Smooth muscle cell of the brain vasculature (primary cell): ENCODE measurements at regions not wholly inside any gene's neighbourhood (a gene's known extent, or its start where the extent isn't known, plus 50 kb on each side); places are given as distances from the start of the nearest gene placed in this dataset.
"Not testable (repeated sequence)": the region's sequence is repeated elsewhere in the genome, so short reads cannot be mapped to it uniquely, and the experiment has no call there.

ENCODE experiments used
- DNase-seq: peaks from one replicate; pipeline ENCODE4 v3.0.0-alpha.2; 2012; ENCODE audit warnings: low read depth, low spot score

DNA sequence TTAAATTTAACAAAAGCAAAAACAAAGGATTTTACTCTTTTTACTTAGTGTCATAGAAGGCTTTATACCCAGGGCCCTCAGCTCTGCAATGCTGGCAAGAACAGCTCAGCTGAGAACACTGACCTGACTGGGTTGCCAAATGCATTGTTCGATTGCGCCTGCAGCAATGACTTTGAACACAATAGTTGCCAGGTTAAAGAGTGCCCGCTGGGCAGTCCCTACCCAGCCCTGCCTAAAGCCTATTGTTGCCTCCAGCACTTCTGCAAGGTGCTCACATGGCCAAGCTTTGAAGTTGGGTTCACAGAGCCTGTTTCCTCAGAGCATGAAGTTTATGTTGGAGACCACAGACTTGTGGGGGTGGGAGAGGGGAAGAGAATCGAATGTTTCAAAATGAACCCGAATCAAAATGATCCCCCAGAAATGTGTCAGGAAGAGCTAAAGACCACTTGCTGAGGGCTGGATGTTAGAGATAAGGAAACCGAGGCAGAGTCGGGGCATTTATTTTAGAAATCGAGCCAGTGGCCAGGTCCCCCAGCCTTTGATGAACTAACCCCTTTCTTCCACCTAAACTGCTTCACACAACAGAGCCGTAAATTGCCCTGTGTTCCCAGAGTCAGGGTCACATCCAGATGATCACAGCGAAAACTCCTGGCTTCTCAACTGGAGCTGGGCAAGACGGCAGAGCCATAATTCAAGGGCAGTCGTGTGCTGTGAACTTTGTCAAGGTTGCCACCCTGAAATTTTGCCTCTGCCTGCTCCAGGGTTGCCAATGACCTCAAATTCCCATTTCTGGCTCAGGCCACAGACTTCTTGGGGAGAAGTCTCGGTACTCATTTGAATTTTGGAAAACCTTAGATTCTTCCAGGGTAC lies 55.0 kb downstream of the FOXA2 start:
- no peak for DNase-seq

DNA sequence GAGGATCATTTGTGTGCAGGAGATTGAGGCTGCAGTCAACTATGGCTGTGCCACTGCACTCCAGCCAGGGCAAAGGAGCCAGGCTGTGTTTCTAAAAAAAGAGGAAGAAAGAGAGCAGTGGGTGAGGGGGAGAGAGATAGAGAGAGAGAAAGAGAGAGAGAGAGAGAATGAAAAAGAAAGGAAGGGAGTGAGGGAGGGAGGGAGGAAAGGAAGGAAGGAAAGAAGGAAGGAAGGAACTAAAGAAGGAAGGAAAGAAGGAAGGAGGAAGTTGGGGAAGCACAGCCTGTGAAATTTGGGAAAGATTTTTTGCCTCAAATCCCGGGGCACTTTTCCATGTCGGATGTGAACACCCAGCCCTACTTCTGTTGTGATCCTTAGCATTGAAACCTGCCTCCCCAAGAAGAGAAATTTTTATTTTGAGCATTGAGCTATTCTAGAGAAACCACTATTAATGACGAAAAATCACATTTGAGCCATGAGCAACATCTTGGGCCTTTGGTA lies 57.8 kb downstream of the FOXA2 start:
- DNase-seq: no peak

DNA sequence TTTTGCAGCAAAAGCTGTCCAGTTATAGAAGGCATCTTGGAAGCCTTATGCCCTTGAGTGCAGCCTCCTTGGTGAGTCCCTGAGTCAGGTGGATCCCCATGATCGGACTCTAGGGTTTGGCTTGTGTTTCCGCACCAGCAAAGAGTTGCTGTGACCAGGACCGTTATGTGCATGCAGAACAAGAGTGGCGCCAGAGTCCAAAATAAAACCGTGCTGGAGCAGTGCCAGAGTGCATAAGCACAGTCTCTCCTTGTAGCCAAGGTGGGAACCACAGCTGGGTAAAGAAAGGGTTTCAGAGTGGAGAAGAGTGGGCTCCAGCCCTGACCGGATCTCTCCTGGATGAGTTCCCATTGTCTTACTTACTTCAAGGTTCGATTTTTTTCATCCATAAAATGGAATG lies 58.6 kb downstream of the FOXA2 start:
- DNase-seq: no peak

DNA sequence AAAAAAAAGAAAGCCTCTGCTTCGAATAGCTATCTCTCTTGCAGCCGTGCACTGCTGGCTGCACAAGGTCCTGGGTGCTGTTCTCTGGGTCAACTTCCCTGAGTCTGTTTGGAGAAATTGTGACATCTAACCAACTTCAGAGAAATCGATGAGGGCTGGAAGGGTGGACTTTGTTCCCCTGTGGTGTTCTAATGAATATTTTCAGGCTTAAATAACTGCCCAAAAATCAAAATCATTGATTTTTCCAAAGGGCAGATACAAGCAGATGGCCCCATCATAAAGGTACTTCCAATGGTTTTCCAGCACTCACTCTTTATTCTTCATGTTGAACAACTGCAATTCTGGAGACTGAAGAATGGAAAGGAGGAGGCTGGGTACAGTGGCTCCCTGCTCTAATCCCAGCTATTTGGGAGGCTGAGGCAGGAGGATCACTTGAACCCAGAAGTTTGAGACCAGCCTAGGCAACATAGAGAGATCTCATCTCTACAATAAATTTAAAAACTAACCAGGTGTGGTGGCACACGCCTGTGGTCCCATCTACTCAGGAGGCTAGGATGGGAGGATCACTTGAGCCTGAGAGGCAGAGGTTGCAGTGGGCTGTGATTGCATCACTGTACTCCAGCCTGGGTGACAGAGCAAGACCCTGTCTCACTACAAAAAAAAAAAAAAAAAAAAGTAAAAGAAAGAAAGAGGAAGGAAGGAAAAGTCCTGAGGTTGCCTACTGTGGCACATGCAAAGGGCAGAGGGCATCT lies 59.1 kb downstream of the FOXA2 start:
- no peak for DNase-seq

DNA sequence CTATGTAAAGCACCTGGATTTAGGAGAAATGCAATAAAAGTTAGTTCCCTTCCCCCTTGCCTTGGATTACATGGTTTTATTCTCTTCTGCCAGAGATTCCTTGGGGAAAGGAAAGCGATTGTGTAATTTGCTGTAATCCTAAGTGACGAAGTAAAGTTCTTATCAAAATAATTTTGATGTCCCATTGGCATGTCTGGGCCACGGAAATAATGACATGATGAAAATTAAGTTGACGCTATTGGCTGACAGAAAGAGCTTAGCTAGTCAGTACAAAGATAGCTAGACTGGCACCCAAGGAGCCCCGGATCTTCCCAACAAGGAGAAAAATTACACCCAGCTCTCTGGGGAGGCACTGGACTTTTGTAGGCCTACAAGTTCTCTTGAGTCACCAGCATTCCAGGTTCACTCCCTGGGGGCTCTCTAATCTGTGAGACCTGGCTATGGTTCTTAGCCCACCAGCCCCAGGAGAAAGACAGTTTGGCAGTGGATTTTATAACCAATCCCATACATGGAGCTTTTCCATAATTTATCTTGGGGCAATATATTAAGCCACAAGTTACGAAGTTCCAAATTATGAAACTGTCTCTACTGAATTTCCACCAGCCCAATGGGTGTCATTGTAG lies 59.9 kb downstream of the FOXA2 start:
- no peak for DNase-seq

DNA sequence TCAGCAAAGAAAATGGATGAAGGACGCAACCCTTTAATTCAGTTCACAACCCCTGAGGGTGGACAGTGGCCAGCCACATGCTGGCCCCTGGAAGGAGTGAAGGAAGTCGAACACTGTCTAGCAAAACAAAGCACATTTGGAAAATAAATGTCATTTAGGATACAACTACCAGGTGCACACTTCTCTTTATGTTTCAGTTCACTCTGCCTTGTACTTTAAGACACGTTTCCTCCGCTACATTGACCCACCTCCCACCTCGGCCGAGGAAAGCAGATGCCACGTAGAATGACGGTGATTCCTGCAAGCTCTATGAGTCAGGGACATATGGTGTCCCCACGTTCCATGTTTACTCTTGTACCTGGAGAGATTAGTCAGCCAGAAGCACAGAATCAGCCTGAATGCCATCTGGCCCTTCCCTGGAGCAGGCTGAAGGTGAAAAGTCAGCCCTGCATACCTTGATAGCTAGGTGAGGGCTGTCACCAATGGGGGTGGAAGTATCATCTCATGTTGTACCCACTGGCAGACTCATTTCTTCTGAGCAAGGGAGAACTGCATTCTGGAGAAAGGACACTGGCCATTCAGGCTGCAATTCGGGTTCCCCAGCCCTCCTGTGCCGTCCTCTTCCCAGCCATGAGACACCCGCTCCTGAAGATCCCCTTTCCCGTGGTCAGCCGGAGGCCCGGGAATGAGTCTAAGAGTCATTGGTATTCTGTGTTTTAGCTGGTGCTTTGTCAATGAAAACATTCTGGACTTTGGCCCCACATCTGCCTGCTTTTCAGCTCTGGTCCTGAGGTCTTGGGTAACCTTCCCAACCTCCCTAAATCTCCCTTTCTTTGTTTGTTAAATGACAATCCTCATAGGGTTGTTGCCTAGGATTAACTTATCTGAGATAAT lies 60.6 kb downstream of the FOXA2 start:
- no peak for DNase-seq

DNA sequence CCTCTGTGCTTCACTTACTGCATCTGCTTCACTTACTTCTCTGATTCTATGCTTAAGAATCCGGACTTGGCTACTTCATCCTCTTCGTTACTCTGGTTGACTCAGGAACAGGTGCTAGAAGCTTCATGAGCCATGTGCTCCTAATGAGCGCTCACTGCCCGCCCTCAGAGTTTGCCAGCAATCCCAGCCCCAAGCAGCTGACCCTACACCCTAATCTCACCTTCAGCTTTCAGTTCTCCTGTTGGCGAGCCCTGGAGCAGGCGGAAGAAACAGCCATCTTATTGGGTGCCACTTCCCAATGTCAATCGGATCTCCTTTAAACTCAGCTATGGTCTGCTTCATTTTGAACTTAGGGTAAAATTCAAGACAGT lies 61.3 kb downstream of the FOXA2 start:
- no peak for DNase-seq

DNA sequence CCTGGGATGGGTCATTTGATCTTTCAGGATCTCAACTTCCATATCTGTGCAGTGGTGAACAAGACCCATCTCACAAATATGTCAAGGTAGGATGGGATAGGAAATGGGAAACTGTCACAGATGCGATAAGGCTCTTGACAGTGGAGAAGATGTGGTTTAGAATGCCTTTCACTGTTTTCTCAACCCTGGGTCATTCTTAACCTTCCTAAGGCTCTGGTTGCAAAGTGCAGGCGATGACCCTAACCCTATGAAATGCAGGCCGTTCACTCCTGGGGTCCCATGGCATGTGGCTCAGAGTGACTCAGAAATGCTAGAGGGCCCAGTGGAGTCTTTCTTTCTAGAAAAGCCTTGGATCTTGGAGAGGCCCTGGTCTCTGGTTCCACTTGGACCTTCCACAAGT lies 61.7 kb downstream of the FOXA2 start:
- no peak for DNase-seq

DNA sequence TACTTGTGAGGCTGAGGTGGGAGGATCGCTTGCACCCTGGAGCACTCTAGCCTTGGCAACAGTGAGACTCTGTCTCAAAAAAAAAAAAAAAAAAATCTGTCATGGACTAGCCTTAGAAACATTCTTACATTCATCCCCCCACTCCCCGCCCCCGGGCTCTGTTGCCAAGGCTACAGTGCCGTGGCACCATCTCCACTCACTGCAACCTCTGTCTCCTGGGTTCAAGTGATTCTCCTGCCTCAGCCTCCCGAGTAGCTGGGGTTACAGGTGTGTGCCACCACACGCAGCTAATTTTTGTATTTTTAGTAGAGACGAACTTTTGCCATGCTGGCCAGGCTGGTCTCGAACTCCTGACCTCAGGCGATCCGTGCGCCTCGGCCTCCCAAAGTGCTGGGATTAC lies 62.4 kb downstream of the FOXA2 start:
- DNase-seq: not testable (repeated sequence)

DNA sequence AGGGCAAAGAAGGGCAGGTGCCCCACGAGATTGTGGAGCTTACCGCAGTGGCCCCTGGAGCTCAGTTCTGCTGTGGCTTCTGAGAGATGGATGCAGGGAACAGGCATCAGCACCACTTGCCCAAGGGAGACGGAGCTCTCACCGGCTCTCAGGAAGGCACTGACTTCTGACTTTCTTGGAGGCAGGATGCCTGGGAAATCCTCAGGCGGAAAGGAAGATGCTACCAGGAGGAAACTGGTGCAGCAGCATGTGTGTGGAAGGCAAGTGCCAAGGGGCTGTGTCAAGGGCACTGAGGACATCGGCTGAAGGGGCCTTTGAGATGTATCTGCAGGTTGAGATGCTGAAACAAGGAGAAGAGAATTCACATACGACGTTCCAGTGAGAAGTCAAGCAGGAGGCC lies 64.0 kb downstream of the FOXA2 start:
- DNase-seq: no peak

DNA sequence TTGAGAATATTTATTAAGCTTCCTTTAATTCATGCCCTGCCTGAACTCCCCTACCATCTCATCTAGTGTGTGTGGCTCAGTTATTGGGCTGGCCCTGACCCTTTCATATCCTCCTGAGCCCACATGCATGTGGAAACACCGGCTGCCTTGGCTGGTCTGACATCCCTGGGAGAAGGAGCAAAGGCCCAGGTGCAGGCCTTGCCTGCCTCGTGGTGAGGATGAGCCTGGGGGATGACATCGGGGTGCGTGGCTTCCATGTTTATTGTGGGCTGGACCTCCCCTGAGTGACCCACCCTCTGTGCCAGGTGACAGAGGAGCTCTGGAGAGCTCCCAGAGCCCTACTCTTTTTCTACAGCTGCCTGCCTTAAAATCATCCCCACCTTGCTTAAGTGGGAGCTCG lies 69.1 kb downstream of the FOXA2 start:
- DNase-seq: no peak

DNA sequence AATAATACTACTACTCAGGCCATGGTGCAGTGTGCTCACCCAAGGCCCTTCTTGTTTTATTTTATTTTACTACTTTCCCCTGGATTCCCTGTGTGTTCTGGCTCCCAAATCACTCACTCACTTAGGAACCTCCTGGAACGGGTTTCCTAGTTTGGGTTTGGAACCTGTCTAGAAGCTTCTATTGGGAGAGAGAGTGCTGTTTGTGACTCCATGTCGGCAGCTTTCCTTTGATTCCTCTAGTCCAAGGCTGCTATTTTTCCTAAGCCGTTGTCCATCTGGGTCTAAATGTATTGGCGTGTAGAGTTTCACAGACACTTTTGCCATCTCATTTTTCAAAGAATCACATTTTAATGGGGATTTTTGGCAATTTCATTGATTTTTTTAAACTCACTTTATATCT lies 70.8 kb downstream of the FOXA2 start:
- DNase-seq: no peak

DNA sequence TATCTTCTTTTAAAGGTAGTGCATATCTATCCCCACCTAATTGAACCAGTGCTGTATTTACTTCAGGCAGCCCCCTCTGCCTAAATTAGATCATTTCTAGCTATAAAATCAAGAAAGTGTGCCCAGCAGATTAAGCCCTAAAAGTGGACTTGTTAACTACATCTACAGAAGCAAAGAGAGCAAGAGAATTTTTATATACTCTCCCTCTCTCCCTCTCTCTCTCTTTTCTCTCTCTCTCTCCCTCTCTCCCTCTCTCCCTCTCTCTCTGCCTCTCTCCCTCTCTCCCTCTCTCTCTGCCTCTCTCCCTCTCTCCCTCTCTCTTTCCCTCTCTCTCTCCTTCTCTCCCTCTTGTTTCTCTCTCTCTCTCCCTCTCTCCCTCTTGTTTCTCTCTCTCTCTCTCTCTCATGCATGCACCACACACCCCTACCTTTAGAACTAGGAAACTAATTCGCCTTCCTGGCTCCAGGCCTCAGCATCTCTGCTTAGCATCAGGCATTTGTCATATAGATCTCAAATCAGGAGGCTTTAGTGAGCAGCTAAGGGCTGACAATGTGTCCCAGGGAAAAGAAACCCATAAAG lies 71.4 kb downstream of the FOXA2 start:
- DNase-seq: no peak

DNA sequence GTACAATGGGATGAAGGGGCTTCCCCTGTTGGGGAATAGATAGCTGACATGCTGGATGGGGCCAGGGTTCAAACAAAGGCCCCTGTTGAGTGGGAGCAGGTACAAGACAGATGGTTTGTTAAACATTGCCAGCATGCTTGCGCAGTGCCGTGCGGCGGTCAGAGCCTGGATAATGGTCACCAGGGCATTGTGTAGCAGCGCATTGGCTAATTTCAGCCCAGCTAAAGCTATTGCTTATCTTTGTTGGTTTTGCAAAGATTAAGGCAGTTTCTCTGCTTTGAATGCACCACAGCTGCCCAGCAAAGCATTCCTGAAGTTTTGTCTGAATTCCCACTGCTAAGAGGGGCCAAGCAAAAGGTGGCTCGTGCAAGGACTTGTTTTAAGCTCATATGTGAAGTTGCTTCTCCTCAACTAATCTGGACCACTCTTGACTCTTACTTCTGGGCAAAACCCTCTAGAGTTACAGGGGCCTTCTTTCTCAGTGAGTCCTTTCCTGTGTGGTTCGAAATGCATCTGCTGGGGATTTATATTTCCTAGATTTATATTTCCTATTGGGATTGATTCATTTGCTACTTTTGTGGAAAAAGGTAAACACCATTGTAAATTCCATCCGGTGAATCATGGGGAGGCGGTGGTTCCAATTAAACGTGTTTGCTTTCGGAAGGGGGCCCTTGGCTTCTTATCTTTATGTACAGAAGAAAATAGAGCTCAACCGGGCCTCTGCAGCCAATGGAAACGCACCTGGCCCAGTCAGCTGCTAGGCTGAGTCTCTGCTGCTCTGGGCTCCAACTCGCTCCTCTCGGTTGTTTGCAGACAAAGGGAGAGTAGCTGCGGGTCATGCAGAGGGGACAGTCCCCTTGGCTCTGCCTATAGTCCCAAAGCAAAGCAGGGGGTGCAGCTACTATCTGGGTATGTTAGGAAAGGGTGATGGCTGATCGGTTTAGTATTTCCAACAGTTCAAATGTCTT lies 72.1 kb downstream of the FOXA2 start:
- no peak for DNase-seq

DNA sequence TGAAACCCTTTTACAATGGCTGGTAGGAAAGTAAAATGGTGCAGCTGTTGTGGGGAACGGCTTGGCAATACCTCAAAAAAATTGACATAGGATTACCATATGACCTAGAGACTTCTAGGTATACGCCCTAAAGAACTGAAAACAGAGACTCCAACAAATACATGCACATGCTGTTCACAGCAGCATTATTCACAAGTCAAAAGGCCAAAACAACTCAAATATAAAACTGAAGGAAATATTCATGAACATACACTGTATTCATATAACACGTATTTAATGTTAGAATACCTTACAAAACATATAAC lies 74.6 kb downstream of the FOXA2 start:
- DNase-seq: no peak

DNA sequence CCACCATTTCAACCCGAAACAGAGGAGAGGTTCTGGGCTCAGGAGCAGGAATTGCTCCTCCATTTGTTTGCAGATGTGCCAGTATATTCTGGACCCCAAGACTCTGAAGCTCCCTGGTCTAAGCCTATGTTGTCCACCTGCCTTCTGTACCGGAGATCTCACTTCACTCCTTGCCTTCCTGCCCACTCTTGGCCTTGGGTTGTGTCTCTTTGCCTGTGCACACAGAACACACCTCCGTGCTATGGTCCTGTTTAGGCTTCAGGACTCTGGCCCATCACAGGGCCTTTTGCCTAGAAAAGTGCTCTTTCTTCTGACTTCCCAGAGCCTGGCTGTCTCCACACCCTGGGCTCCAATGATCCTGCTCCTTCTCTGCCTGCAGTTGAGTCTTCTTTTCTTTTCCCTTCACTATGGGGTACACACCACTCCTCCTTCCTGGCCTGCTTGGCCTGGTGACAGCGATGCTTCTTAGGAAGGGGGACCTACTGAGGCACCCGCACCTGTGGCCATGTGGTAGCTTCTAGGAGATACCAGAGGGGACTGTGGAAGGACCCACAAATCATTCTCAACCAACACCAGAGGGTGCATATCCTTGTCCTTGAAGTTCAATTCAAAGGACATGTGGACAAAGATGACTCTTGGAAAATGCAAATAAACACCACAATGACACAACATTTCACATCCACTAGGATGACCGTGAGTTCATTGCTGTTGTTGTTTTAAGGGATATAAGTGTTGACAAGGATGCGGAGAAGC lies 75.1 kb downstream of the FOXA2 start:
- DNase-seq: no peak

DNA sequence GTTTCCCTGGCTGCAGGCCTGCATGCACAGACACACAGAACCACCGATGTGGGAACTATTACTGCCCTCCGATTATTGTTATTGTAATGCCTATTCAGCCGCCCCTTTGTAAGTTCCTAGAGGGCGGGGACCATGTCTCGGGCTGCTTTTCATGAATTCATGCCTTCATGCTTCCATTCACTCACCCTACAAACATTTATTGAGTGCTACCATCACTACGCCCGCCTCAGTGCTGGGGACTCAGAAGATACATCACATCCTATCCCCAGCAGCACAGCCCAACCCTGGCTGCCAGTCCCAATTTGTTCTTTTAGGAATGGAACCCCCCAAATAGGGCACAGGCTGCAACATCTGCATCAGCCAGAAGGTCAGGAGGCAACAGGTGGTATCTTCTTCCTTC lies 75.9 kb downstream of the FOXA2 start:
- no peak for DNase-seq

DNA sequence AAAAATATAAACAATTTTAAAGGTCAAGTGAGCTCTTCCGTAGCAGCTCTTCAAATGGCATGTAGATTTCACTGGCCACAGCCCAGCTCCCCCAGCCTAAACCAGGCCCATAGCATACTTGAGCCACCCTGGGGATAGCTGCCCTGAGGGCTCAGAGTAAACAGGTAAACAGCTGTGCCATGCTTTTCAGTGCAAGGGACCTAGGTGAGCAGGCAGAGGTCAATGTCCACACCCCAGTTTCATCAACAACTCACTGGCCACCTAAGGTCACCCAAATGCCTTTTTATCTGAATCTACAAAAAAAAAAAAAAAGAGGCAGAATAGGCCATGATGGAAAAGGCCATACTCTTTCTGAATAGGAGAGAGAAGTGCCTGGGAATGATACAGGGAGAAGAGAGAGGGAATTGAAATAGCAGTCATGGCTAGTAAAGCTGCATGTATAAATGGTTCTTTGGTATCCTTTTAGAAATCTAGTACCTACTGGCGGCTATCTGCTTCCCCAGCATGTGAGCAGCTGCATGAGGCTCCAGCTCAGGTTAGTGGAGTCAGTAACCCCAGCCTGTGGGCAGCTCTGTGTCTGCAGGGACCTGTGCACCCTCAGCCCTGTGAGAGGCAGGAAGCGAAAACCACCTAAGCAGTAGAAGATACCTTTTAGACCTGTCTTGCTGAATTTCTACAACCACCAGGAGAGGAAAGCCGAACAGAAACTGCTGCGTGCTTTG lies 77.0 kb downstream of the FOXA2 start:
- no peak for DNase-seq

DNA sequence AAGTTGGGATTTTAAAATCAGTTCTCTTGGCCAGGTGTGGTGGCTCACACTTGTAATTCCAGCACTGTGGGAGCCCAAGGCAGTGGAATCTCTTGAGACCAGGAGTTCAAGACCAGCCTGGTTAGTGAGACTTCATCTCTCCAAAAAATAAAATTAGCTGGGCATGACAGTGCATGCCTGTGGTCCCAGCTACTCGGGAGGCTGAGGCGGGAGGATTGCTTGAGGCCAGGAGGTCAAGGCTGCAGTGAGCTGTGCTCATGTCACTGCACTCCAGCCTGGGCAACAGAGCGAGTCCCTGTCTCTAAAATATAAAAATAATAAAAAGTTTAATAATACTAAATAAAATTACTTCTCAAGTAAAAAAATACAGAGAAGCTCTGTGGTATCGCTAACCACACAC lies 77.5 kb downstream of the FOXA2 start:
- no peak for DNase-seq
